ENCODE measurements at regions not wholly inside any gene's neighbourhood (a gene's known extent, or its start where the extent isn't known, plus 50 kb on each side); places are given as distances from the start of the nearest gene placed in this dataset.

DNA sequence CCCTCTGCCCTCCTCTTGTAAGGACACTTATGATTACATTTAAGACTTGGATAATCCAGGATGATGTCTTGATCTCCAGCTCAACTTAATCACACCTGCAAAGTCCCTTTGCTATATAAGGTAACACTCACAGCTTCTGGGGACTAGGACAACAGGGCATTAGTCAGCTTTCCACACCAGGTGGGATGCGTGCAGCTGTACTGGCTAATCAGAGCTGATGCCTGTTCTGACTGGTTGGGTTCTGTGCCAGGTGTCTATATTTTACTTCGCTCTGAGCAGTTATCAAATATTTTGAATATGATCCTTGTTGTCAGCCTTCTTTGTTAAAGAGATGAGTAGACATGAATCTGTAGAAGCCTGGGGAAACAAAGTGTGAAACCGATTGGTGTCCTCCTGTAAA lies 115.5 kb upstream of the ATP8B1 start:
- Histone ChIP-seq H3K36me3 (ENCODE audit: control insufficient read depth in 1 of 2, insufficient read depth in 2 of 2, low read length in 2 of 2) (no peaks in the 10 kb centered on the region), H3K4me3 (replicated peaks in 1 of 2; ENCODE audit: low read depth in 1 of 2, low read length in 2 of 2) (no peak overlapping the region), H3K4me2 (ENCODE audit: low read length) (no peak overlapping the region), H3K9ac (ENCODE audit: low read length) (no peak overlapping the region), H2AFZ (ENCODE audit: low read depth, low read length, poor library complexity, severe bottlenecking) (no peak overlapping the region), H4K20me1 (ENCODE audit: insufficient read depth) (no peaks in the 10 kb centered on the region), H3K27ac (ENCODE audit: low read depth, low read length) (no peak overlapping the region), H3K9me3 (ENCODE audit: control insufficient read depth in 1 of 2, insufficient read depth in 1 of 2, low read depth in 1 of 2, low read length in 2 of 2) (no peaks in the 10 kb centered on the region), H3K27me3 (ENCODE audit: insufficient read depth, low read length) (no peaks in the 10 kb centered on the region), H3K4me1 (ENCODE audit: control insufficient read depth in 1 of 2, insufficient read depth in 2 of 2, low read length in 2 of 2) (peaks cover 0 to 9% of the 10 kb centered on the region in 2 experiments; a peak in 2 of 4 replicates), H3K9me2 (ENCODE audit: insufficient read depth) (no peaks in the 10 kb centered on the region), H3K79me2 (ENCODE audit: insufficient read depth, low read length) (no peaks in the 10 kb centered on the region)
- intact Hi-C loops (cut with micrococcal nuclease) = no loop called here
- BruUV-seq (replicated peaks) = no TSS peak
- ATAC-seq = no peak
- TF ChIP-seq EZH2phosphoT487 (IDR thresholded peaks at IDR 0.05; ENCODE audit: borderline replicate concordance) (no peak), ELF1 (IDR thresholded peaks at IDR 0.05; ENCODE audit: borderline replicate concordance, low read depth) (no peak), POLR2A (IDR thresholded peaks at IDR 0.05; ENCODE audit: borderline replicate concordance, extremely low read depth, insufficient read depth, insufficient read length) (no peak), YY1 (IDR thresholded peaks at IDR 0.05; ENCODE audit: extremely low read depth, insufficient replicate concordance, low read depth, low read length) (no peak), SP1 (IDR thresholded peaks at IDR 0.05; ENCODE audit: low read depth) (no peak), CBX3 (IDR thresholded peaks at IDR 0.05; ENCODE audit: low read depth) (no peak), SIN3A (IDR thresholded peaks at IDR 0.05; ENCODE audit: low read depth) (no peak), EGR1 (IDR thresholded peaks at IDR 0.05; ENCODE audit: low read depth) (no peak), ZNF274 (IDR thresholded peaks at IDR 0.05; ENCODE audit: low read depth, low read length) (no peak), ATF3 (IDR thresholded peaks at IDR 0.05) (no peak)
- TF ChIP-seq, protein P1, sequence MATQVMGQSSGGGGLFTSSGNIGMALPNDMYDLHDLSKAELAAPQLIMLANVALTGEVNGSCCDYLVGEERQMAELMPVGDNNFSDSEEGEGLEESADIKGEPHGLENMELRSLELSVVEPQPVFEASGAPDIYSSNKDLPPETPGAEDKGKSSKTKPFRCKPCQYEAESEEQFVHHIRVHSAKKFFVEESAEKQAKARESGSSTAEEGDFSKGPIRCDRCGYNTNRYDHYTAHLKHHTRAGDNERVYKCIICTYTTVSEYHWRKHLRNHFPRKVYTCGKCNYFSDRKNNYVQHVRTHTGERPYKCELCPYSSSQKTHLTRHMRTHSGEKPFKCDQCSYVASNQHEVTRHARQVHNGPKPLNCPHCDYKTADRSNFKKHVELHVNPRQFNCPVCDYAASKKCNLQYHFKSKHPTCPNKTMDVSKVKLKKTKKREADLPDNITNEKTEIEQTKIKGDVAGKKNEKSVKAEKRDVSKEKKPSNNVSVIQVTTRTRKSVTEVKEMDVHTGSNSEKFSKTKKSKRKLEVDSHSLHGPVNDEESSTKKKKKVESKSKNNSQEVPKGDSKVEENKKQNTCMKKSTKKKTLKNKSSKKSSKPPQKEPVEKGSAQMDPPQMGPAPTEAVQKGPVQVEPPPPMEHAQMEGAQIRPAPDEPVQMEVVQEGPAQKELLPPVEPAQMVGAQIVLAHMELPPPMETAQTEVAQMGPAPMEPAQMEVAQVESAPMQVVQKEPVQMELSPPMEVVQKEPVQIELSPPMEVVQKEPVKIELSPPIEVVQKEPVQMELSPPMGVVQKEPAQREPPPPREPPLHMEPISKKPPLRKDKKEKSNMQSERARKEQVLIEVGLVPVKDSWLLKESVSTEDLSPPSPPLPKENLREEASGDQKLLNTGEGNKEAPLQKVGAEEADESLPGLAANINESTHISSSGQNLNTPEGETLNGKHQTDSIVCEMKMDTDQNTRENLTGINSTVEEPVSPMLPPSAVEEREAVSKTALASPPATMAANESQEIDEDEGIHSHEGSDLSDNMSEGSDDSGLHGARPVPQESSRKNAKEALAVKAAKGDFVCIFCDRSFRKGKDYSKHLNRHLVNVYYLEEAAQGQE (IDR thresholded peaks at IDR 0.05; ENCODE audit: low read depth) = no peak
- TF ChIP-seq, protein P2, sequence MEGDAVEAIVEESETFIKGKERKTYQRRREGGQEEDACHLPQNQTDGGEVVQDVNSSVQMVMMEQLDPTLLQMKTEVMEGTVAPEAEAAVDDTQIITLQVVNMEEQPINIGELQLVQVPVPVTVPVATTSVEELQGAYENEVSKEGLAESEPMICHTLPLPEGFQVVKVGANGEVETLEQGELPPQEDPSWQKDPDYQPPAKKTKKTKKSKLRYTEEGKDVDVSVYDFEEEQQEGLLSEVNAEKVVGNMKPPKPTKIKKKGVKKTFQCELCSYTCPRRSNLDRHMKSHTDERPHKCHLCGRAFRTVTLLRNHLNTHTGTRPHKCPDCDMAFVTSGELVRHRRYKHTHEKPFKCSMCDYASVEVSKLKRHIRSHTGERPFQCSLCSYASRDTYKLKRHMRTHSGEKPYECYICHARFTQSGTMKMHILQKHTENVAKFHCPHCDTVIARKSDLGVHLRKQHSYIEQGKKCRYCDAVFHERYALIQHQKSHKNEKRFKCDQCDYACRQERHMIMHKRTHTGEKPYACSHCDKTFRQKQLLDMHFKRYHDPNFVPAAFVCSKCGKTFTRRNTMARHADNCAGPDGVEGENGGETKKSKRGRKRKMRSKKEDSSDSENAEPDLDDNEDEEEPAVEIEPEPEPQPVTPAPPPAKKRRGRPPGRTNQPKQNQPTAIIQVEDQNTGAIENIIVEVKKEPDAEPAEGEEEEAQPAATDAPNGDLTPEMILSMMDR (IDR thresholded peaks at IDR 0.05 in 2 of 3, conservative IDR thresholded peaks at IDR 0.05 in 1 of 3; ENCODE audit: borderline replicate concordance in 1 of 3, insufficient read depth in 1 of 3, low read depth in 2 of 3, low read length in 2 of 3) = no peak
- TF ChIP-seq, protein P3, sequence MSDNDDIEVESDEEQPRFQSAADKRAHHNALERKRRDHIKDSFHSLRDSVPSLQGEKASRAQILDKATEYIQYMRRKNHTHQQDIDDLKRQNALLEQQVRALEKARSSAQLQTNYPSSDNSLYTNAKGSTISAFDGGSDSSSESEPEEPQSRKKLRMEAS (IDR thresholded peaks at IDR 0.05) = no peak
- ChIA-PET RAD21 (ENCODE audit: low non-redundant PET in 1 of 2, low total read pairs in 2 of 2, uncharacterized antibody in 2 of 2, unreplicated experiment in 2 of 2) (no interaction called here), POLR2A (no interaction called here), CTCF (interaction anchor here (1.2 kb wide), 1 partner anchor 10 kb away, joined by 3 read pairs; no protein-coding TSS in a partner anchor)
- no peak for DNase-seq (ENCODE audit: low read depth, low spot score)
